MM.1S (cell line): ENCODE measurements at regions not wholly inside any gene's neighbourhood (a gene's known extent, or its start where the extent isn't known, plus 50 kb on each side); places are given as distances from the start of the nearest gene placed in this dataset.

ENCODE experiments used
- DNase-seq: peaks from one replicate; pipeline ENCODE4 v3.0.0-alpha.2; 2015
- H2AFZ ChIP-seq: fragments of 300-600 bp; sonication (generic); 2 replicates; pipeline ENCODE4 v1.6.0; 2016; ENCODE audit warnings: antibody characterized with exemption, low read length
- H3F3A ChIP-seq: fragments of 300-600 bp; sonication (generic); 2 replicates; pipeline ENCODE4 v1.6.1; 2016; ENCODE audit warnings: mild to moderate bottlenecking, antibody characterized with exemption, low read length, moderate library complexity, mixed read lengths; ENCODE audit not compliant: insufficient read depth
- H3K27ac ChIP-seq: fragments of 300-600 bp; sonication (generic); 2 replicates; pipeline ENCODE4 v1.5.1; 2016; ENCODE audit warnings: mild to moderate bottlenecking, low read length
- H3K27me3 ChIP-seq: fragments of 300-600 bp; sonication (generic); replicated peaks from 2 replicates; pipeline ENCODE4 v1.6.0; 2016; ENCODE audit warnings: low read length; ENCODE audit not compliant: insufficient read depth
- H3K36me3 ChIP-seq: fragments of 300-600 bp; sonication (generic); replicated peaks from 2 replicates; pipeline ENCODE4 v1.6.1; 2016; ENCODE audit warnings: mild to moderate bottlenecking, low read length, mixed read lengths; ENCODE audit not compliant: insufficient read depth
- H3K4me1 ChIP-seq: fragments of 300-600 bp; sonication (generic); 2 replicates; pipeline ENCODE4 v1.6.1; 2016; ENCODE audit warnings: low read length, mixed read lengths
- H3K4me2 ChIP-seq: fragments of 300-600 bp; sonication (generic); 2 replicates; pipeline ENCODE4 v1.6.0; 2016; ENCODE audit warnings: low read depth, low read length
- H3K4me3 ChIP-seq: fragments of 300-600 bp; sonication (generic); 2 replicates; pipeline ENCODE4 v1.5.1; 2016; ENCODE audit warnings: low read length, mixed read lengths
- H3K79me2 ChIP-seq: fragments of 300-600 bp; sonication (generic); 2 replicates; pipeline ENCODE4 v1.6.1; 2016; ENCODE audit warnings: mixed run types, low read length, mixed read lengths
- H3K9ac ChIP-seq: fragments of 300-600 bp; sonication (generic); 2 replicates; pipeline ENCODE4 v1.6.1; 2016; ENCODE audit warnings: low read length, mixed read lengths
- H3K9me2 ChIP-seq: fragments of 300-600 bp; sonication (generic); replicated peaks from 2 replicates; pipeline ENCODE4 v1.6.1; 2016; ENCODE audit warnings: mild to moderate bottlenecking, low read length, mixed read lengths; ENCODE audit not compliant: insufficient read depth
- H3K9me3 ChIP-seq: fragments of 300-600 bp; sonication (generic); replicated peaks from 2 replicates; pipeline ENCODE4 v1.6.1; 2016; ENCODE audit warnings: mild to moderate bottlenecking, low read length, mixed read lengths; ENCODE audit not compliant: insufficient read depth
- H4K20me1 ChIP-seq: fragments of 300-600 bp; sonication (generic); 2 replicates; pipeline ENCODE4 v1.6.1; 2016; ENCODE audit warnings: mild to moderate bottlenecking, low read length, moderate library complexity, mixed read lengths; ENCODE audit not compliant: insufficient read depth
- EZH2 ChIP-seq: fragments of 300-600 bp; sonication (generic); optimal IDR thresholded peaks from 2 replicates; pipeline ENCODE3; 2017; ENCODE audit warnings: low read depth, mild to moderate bottlenecking, antibody characterized with exemption, low read length, mixed read lengths
- EZH2phosphoT487 ChIP-seq: fragments of 300-600 bp; sonication (generic); IDR thresholded peaks from 2 replicates; pipeline ENCODE4 v1.6.1; 2018; ENCODE audit warnings: antibody characterized with exemption, low read length
- TF ChIP-seq, protein P1 (sequence below): fragments of 300-600 bp; sonication (generic); IDR thresholded peaks from 2 replicates; pipeline ENCODE4 v1.5.1; 2016; ENCODE audit warnings: antibody characterized with exemption, low read length, mixed read lengths

DNA sequence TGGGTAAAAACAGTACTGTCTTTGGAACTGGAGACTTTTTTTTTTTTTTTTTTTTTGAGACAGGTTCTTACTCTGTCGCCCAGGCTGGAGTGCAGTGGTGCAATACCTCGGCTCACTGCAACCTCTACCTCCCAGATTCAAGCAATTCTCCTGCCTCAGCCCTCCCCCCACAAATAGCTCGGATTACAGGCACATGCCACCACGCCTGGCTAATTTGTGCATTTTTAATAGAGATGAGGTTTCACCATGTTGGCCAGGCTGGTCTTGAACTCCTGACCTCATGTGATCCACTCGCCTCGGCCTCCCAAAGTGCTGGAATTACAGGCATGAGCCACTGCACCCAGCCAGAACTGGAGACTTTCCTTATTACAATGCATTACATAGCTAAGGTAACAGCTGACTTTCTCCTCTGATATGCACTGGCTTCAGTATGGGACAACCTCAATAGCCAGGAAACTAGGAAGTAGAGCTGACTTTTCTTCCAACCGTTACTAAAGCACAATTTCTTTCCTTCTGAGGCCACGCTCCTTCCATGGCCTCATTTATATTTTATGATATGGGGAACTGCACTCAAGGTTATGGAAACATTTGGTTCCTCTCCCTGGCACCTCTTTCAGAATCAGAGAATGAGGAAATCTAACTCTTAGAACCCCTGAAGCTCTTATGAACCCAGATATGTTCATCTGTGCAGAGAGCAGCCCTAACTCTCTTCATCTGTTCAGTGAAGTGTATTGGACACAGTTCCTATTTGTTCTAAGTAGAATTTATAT lies 53.5 kb upstream of the FAM9B start:
- no peak for TF ChIP-seq EZH2phosphoT487
- no peak for TF ChIP-seq EZH2
- TF ChIP-seq, protein P1, sequence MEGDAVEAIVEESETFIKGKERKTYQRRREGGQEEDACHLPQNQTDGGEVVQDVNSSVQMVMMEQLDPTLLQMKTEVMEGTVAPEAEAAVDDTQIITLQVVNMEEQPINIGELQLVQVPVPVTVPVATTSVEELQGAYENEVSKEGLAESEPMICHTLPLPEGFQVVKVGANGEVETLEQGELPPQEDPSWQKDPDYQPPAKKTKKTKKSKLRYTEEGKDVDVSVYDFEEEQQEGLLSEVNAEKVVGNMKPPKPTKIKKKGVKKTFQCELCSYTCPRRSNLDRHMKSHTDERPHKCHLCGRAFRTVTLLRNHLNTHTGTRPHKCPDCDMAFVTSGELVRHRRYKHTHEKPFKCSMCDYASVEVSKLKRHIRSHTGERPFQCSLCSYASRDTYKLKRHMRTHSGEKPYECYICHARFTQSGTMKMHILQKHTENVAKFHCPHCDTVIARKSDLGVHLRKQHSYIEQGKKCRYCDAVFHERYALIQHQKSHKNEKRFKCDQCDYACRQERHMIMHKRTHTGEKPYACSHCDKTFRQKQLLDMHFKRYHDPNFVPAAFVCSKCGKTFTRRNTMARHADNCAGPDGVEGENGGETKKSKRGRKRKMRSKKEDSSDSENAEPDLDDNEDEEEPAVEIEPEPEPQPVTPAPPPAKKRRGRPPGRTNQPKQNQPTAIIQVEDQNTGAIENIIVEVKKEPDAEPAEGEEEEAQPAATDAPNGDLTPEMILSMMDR = no peak
- Histone ChIP-seq H3K4me2 (no peak overlapping the region), H3K4me3 (no peak overlapping the region), H3K4me1 (no peaks in the 10 kb centered on the region), H3F3A (no peaks in the 10 kb centered on the region), H3K9me2 (no peaks in the 10 kb centered on the region), H3K79me2 (no peaks in the 10 kb centered on the region), H3K27ac (no peak overlapping the region), H3K9ac (no peak overlapping the region), H4K20me1 (no peaks in the 10 kb centered on the region), H3K36me3 (no peaks in the 10 kb centered on the region), H3K9me3 (no peaks in the 10 kb centered on the region), H3K27me3 (no peaks in the 10 kb centered on the region), H2AFZ (no peak overlapping the region)
- DNase-seq = no peak

DNA sequence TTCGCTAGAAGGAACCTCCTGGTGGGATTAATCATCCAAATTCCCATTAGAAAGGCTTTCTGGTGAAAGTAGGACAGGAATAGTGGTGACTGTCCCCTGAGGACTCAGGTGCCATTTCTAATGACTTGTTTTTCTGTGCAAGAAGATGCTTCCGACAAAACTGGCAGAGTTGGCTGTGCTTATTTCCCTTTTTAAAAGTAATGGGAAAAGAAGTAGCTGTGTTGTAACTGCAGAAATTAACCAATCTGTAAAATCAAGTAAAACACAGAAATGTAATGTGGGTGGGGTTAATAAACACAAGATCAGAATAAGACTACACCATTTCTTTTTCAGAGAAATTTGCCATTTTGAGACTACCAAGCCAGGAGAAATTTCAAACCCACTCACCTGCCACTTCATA lies 55.0 kb upstream of the FAM9B start:
- H3K36me3 ChIP-seq = no peaks in the 10 kb centered on the region
- no peak overlapping the region for H3K27ac ChIP-seq
- H3F3A ChIP-seq = no peaks in the 10 kb centered on the region
- no peaks in the 10 kb centered on the region for H3K79me2 ChIP-seq
- H3K4me2 ChIP-seq = no peak overlapping the region
- H3K27me3 ChIP-seq = no peaks in the 10 kb centered on the region
- H3K4me1 ChIP-seq = no peaks in the 10 kb centered on the region
- no peaks in the 10 kb centered on the region for H3K9me2 ChIP-seq
- no peaks in the 10 kb centered on the region for H4K20me1 ChIP-seq
- H2AFZ ChIP-seq = no peak overlapping the region
- no peak for DNase-seq
- TF ChIP-seq EZH2 (no peak), EZH2phosphoT487 (no peak)
- TF ChIP-seq, protein P1 = no peak
- H3K4me3 ChIP-seq = no peak overlapping the region
- no peaks in the 10 kb centered on the region for H3K9me3 ChIP-seq
- no peak overlapping the region for H3K9ac ChIP-seq

DNA sequence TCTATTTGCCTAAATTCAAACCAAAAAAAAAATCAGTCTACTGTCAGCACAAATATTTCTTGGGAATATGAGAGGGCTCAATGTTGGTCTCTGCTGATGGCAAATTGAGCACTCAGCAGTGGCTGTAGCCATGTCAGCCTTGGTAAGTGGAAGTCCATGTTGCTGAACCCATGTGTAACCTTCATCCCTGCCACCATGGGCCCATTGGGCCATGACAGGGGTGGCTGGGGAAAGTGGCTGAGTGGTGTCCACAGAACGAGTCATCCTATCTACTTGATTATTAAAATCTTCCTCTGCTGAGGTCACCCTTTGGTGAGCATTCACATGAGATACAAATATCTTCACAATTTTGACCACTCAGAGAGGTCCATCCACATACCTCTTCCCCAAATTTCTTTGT lies 56.8 kb upstream of the FAM9B start:
- Histone ChIP-seq H3K27ac (no peak overlapping the region), H3K9ac (no peak overlapping the region), H3F3A (no peaks in the 10 kb centered on the region), H3K79me2 (no peaks in the 10 kb centered on the region), H4K20me1 (no peaks in the 10 kb centered on the region), H3K4me2 (no peak overlapping the region), H3K4me3 (no peak overlapping the region), H3K9me3 (no peaks in the 10 kb centered on the region), H2AFZ (no peak overlapping the region), H3K27me3 (no peaks in the 10 kb centered on the region), H3K9me2 (no peaks in the 10 kb centered on the region), H3K36me3 (no peaks in the 10 kb centered on the region), H3K4me1 (no peaks in the 10 kb centered on the region)
- no peak for DNase-seq
- TF ChIP-seq, protein P1 = no peak
- no peak for TF ChIP-seq EZH2
- TF ChIP-seq EZH2phosphoT487 = no peak
